ENCODE measurements at regions not wholly inside any gene's neighbourhood (a gene's known extent, or its start where the extent isn't known, plus 50 kb on each side); places are given as distances from the start of the nearest gene placed in this dataset.
"Not testable (repeated sequence)": the region's sequence is repeated elsewhere in the genome, so short reads cannot be mapped to it uniquely, and the experiment has no call there.

- intact Hi-C loops (cut with micrococcal nuclease): no loop called here
Measured at GRCh38 chr12:87001102-87001501, 744.9 kb upstream of the MGAT4C start.

GRCh38 chr12:86985298-86985697 is 729.1 kb upstream of the MGAT4C start:
- intact Hi-C loops (cut with micrococcal nuclease): no loop called here

- intact Hi-C loops (cut with micrococcal nuclease): not testable (repeated sequence)
Measured at GRCh38 chr12:86970595-86970994, 714.4 kb upstream of the MGAT4C start.

GRCh38 chr12:86959766-86960458 is 703.7 kb upstream of the MGAT4C start:
- intact Hi-C loops (cut with micrococcal nuclease): no loop called here

- intact Hi-C loops (cut with micrococcal nuclease): no loop called here
Measured at GRCh38 chr12:86950444-86950843, 694.3 kb upstream of the MGAT4C start.

- intact Hi-C loops (cut with micrococcal nuclease): no loop called here
Measured at GRCh38 chr12:86950043-86950442, 693.9 kb upstream of the MGAT4C start.

GRCh38 chr12:86948851-86949250 is 692.7 kb upstream of the MGAT4C start:
- intact Hi-C loops (cut with micrococcal nuclease): no loop called here

- intact Hi-C loops (cut with micrococcal nuclease): no loop called here
Measured at GRCh38 chr12:86945685-86946196, 689.5 kb upstream of the MGAT4C start.

- intact Hi-C loops (cut with micrococcal nuclease): not testable (repeated sequence)
Measured at GRCh38 chr12:86944197-86944819, 688.1 kb upstream of the MGAT4C start.

GRCh38 chr12:86931714-86932113 is 675.5 kb upstream of the MGAT4C start:
- intact Hi-C loops (cut with micrococcal nuclease): no loop called here

GRCh38 chr12:86929962-86930361 is 673.8 kb upstream of the MGAT4C start:
- intact Hi-C loops (cut with micrococcal nuclease): no loop called here

GRCh38 chr12:86917121-86917520 is 660.9 kb upstream of the MGAT4C start:
- intact Hi-C loops (cut with micrococcal nuclease): no loop called here

GRCh38 chr12:86914721-86915120 is 658.5 kb upstream of the MGAT4C start:
- intact Hi-C loops (cut with micrococcal nuclease): no loop called here

GRCh38 chr12:86911973-86912372 is 655.8 kb upstream of the MGAT4C start:
- intact Hi-C loops (cut with micrococcal nuclease): no loop called here

- intact Hi-C loops (cut with micrococcal nuclease): no loop called here
Measured at GRCh38 chr12:86903159-86903558, 647.0 kb upstream of the MGAT4C start.

GRCh38 chr12:86860776-86861175 is 604.6 kb upstream of the MGAT4C start:
- intact Hi-C loops (cut with micrococcal nuclease): no loop called here

GRCh38 chr12:86852451-86852850 is 596.3 kb upstream of the MGAT4C start:
- intact Hi-C loops (cut with micrococcal nuclease): no loop called here

GRCh38 chr12:86838711-86839110 is 582.5 kb upstream of the MGAT4C start:
- intact Hi-C loops (cut with micrococcal nuclease): no loop called here

GRCh38 chr12:86838260-86838659 is 582.1 kb upstream of the MGAT4C start:
- intact Hi-C loops (cut with micrococcal nuclease): no loop called here

- intact Hi-C loops (cut with micrococcal nuclease): no loop called here
Measured at GRCh38 chr12:86837246-86837645, 581.1 kb upstream of the MGAT4C start.

- intact Hi-C loops (cut with micrococcal nuclease): no loop called here
Measured at GRCh38 chr12:86834217-86834616, 578.0 kb upstream of the MGAT4C start.

GRCh38 chr12:86827409-86827808 is 571.2 kb upstream of the MGAT4C start:
- intact Hi-C loops (cut with micrococcal nuclease): no loop called here

- intact Hi-C loops (cut with micrococcal nuclease): no loop called here
Measured at GRCh38 chr12:86826051-86826450, 569.9 kb upstream of the MGAT4C start.
